ENCODE measurements at regions not wholly inside any gene's neighbourhood (a gene's known extent, or its start where the extent isn't known, plus 50 kb on each side); places are given as distances from the start of the nearest gene placed in this dataset.

DNA sequence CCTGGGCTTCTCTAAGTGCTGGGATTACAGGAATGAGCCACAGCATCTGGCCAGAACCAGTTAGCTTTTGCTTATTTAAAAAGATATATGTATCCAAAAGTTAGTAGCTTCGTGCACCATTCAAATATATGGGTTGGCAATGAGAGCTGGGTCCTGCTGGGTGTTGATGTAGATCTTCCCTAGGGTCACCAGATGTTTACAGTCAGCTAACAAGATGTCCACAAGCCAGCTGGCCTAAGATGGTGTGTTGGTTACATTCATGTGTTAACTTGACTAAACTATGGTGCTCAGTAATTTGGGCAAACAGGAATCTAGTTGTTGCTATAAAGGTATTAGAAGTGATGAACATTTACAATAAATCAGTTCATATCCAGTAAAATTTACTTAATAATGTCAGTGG is 948.6 kb upstream of the EDIL3 start:
- Histone ChIP-seq H3K9ac (replicated peaks in 1 of 4; ENCODE audit: extremely low read depth in 1 of 4, low read depth in 3 of 4, low read length in 3 of 4) (no peak overlapping the region), H3K23me2 (ENCODE audit: low read depth, low read length) (no peaks in the 10 kb centered on the region), H3K14ac (ENCODE audit: insufficient read length) (no peak overlapping the region), H3K9me3 (ENCODE audit: insufficient read depth in 2 of 2, low read depth in 1 of 2, low read length in 1 of 2) (no peaks in the 10 kb centered on the region), H4K20me1 (replicated peaks in 1 of 2; ENCODE audit: control insufficient read depth in 1 of 2, insufficient read depth in 2 of 2, low read length in 2 of 2) (no peaks in the 10 kb centered on the region), H4K8ac (ENCODE audit: extremely low read depth, insufficient read depth, low read length) (no peak overlapping the region), H2AK5ac (ENCODE audit: low read depth, low read length) (no peak overlapping the region), H4K5ac (ENCODE audit: insufficient read length, low read depth, low read length) (no peak overlapping the region), H2BK20ac (ENCODE audit: low read length) (no peak overlapping the region), H3K79me1 (ENCODE audit: low read depth, low read length) (no peaks in the 10 kb centered on the region), H3K18ac (ENCODE audit: extremely low read depth, low read length) (no peak overlapping the region), H3K4me2 (ENCODE audit: insufficient read depth in 1 of 2, low read depth in 2 of 2, low read length in 2 of 2) (no peak overlapping the region), H3K56ac (replicated peaks; ENCODE audit: insufficient read length, low read depth, low read length) (no peak overlapping the region), H2BK12ac (ENCODE audit: low read depth, low read length) (no peak overlapping the region), H2BK15ac (ENCODE audit: low read length) (no peak overlapping the region), H2AFZ (ENCODE audit: low read length) (no peak overlapping the region), H3K4me3 (ENCODE audit: extremely low read depth in 1 of 4, insufficient read depth in 2 of 4, low read depth in 3 of 4, low read length in 4 of 4) (no peak overlapping the region), H3K27me3 (replicated peaks in 1 of 4; ENCODE audit: control insufficient read depth in 3 of 4, extremely low read depth in 1 of 4, insufficient read depth in 3 of 4, low read length in 3 of 4) (no peaks in the 10 kb centered on the region), H3K4me1 (replicated peaks in 1 of 4; ENCODE audit: control insufficient read depth in 3 of 4, insufficient read depth in 4 of 4, low read length in 3 of 4) (no peaks in the 10 kb centered on the region), H3K23ac (ENCODE audit: insufficient read length) (no peak overlapping the region), H3K36me3 (ENCODE audit: control insufficient read depth in 2 of 4, insufficient read depth in 4 of 4, low read length in 3 of 4) (no peaks in the 10 kb centered on the region), H3K79me2 (ENCODE audit: control insufficient read depth in 1 of 2, insufficient read depth in 2 of 2, low read length in 2 of 2) (no peaks in the 10 kb centered on the region), H3K27ac (ENCODE audit: low read depth, low read length) (no peak overlapping the region), H4K91ac (replicated peaks; ENCODE audit: insufficient read length, low read length) (no peak overlapping the region), H3K4ac (replicated peaks; ENCODE audit: insufficient read length, low read depth, low read length) (no peak overlapping the region), H2BK5ac (ENCODE audit: low read depth, low read length) (no peak overlapping the region), H2BK120ac (replicated peaks; ENCODE audit: low read depth, low read length) (no peak overlapping the region)
- 100% methylated on average over 1 of the region's 1 CpG; no CpG with 5 or more reads in 1 of the 2 experiments for WGBS, 2 experiments (ENCODE audit: extremely low coverage in 1 of 2, insufficient coverage in 1 of 2, insufficient read length in 1 of 2, insufficient replicate concordance in 2 of 2, low coverage in 1 of 2, low lambda C conversion rate in 2 of 2, missing lambda C conversion rate in 1 of 2)
- ChIA-PET POLR2A (ENCODE audit: partially characterized antibody) (no interaction called here), CTCF (ENCODE audit: partially characterized antibody) (interaction anchor here (0.7 kb wide), 1 partner anchor 11 kb away, joined by 3 read pairs; no protein-coding TSS in a partner anchor)
- FAIRE-seq (no peak), DNase-seq (ENCODE audit: low read depth in 1 of 2, low spot score in 2 of 2) (no peak)
- TF ChIP-seq CHD1 (IDR thresholded peaks at IDR 0.05; ENCODE audit: low read depth, low read length) = no peak
- no peak for TF ChIP-seq BACH1 (IDR thresholded peaks at IDR 0.05; ENCODE audit: low read length)
- no peak for TF ChIP-seq NANOG (IDR thresholded peaks at IDR 0.05; ENCODE audit: insufficient read depth, low read depth, low read length, poor library complexity, severe bottlenecking)
- no peak for TF ChIP-seq HDAC2 (IDR thresholded peaks at IDR 0.05; ENCODE audit: borderline replicate concordance in 1 of 2, low read depth in 2 of 2, low read length in 2 of 2)

Measured in H1 (cell line).